NCI-H146 treated with DMSO at 0.1 percent for 48 hours (cell line): ENCODE measurements at regions not wholly inside any gene's neighbourhood (a gene's known extent, or its start where the extent isn't known, plus 50 kb on each side); places are given as distances from the start of the nearest gene placed in this dataset.

ENCODE experiments used
- DNase-seq: peaks from one replicate; lab custom pipeline; 2025; ENCODE audit not compliant: unreplicated experiment; lab: John Stamatoyannopoulos, UW

DNA sequence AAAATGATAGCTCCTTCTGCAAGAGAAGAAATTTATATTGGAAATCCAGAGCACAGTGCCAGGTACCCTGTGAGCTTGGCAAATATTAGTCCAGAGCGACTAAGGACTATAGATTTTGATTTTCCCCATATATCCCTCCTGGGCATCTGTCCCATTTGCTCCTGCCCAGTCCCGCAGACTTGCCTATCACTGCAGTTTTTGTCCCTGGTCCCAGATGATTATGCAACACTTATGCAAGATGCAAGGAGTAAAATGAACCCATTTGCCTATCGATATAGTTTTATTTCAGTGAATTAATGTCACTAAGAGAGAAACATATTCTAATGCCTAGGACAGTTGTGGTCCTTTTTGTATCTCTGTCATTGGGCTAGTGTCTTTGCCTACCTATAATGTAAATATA lies 215.9 kb upstream of the BMP4 start:
- no peak for DNase-seq

- no peak for DNase-seq
These were observed 217.2 kb upstream of the BMP4 start for GRCh38 chr14:54173802-54174201.

DNA sequence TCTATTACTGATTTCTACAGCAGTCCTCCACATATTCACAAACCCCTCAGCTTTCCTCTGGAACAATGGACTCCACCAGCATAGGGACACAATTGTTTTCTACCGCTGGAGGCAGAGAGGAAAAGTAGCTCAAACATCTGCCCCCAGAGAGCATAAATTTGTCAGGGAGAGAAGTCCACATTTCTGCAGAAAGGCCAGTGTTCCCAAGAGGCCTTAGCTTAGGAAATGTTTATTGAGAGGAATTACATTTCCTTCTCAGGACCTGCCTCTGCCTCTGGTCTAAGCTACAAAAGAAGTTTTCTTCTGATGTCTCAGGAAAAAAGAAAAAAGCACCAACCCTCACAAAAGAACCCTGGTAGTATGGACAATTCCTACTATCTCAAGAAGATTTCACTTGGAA lies 217.8 kb upstream of the BMP4 start:
- DNase-seq = no peak

GRCh38 chr14:54175298-54175942 lies 218.8 kb upstream of the BMP4 start:
- peak; percentile 11 for DNase-seq

DNA sequence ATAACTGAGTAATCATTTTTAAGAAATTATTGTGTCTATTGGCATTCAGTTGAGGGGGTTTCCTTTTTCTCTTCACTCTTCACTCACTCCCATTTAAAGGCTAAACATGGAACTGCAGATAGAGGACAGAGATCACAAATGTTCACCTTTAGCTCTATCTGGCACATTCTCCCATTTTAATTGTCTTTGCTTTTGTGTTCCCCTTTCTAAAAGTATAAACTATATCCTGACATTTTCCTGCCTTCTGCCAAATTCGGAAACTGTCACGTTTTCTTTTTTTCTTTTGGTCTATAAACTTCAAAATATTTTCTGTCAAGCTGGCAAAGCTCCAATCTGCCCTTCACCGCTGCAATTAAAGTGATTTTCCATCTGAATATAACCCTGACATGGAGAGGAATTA lies 219.8 kb upstream of the CDKN3 start:
- DNase-seq = no peak

GRCh38 chr14:54177641-54178621 lies 218.9 kb upstream of the CDKN3 start:
- DNase-seq = no peak

- no peak for DNase-seq
These were observed 214.3 kb upstream of the CDKN3 start for GRCh38 chr14:54182419-54183045.

GRCh38 chr14:54186821-54187763 lies 209.7 kb upstream of the CDKN3 start:
- DNase-seq = no peak

DNA sequence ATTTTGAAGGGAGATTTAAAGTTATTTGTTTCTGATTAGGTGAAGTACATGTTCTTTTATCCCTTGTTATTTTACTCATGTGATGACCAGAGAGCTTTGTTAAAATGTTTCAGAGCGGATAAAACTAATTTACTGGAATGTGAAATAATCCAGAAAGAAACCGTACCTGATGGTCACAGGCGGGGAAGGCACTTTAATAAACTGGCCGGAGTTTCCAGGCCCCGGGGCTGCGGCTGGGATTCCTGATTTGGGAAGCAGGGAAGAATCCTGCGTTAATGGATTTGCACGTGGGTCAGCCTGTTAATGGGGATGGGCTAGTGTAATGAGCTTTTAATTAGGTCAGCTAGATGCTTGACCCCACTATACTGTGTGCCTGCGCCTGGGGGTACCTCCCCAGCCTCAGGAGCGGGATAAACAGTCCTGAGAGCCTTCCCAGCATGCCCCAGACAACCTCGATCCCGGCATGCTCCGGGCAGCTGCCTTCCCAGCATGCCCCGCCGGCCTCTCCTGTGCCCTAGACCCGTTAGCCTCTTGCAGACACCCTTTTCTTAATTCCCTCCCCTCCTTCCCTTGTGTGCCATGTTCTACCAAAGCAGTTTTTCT lies 208.6 kb upstream of the CDKN3 start:
- no peak for DNase-seq

DNA sequence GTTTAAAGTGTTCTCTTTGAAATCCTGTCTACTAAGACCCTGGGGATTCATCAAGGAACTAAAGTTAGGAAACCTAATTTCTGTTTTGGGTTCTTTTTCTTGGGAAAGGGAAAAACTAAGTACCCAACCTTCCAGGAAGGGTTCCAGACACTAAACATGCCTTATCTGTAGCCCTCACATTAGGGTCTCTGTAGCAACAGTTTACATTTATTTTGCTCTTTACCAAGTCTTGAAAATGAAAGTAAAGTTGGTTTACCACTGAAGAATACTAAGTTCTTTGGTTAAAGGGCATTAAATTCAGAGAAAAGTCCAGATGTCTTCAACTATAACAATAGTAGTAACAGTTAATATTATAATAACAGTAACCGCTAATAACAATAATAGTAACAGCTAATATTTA lies 207.5 kb upstream of the CDKN3 start:
- DNase-seq = no peak

GRCh38 chr14:54189748-54190354 lies 207.0 kb upstream of the CDKN3 start:
- DNase-seq = no peak

GRCh38 chr14:54191846-54192245 lies 205.0 kb upstream of the CDKN3 start:
- DNase-seq = no peak

DNA sequence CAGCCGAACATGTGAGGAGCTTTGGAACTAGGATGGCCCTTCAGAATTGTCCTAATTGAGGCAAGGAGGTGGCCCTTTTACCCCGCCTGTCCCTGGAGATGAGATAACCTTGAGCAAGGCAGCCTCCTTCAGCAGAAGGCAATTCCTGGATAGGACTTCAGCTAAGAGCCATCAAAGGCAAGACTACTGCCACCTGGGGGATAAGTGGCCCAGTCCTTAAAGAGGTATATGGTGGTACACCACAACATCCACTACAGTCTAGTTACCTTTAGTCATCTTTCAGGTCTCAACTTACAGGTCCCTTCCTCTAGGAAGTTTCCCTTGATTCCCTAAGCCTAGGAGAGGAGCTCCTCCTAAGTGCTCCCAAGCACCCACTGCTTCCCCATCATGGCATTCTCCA lies 204.2 kb upstream of the CDKN3 start:
- DNase-seq = no peak

DNA sequence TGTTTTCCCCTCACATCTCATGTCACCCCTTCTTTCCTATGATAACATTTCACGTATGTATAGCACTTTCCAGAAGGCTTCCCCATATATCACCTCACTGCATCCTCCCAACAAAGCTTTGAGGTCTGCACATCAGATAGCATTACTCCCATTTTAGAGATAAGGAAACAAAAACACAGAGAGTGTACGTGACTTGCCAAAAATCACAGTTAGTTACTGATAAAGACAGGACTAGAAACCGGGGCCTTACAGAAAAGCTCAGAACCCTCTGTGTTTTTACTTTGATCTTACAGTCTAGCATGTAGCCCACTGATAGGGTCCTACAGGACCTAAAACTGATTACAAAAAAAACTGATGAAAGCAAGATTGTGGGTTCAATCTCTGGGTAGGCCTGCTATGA lies 202.9 kb upstream of the CDKN3 start:
- DNase-seq = no peak

GRCh38 chr14:54194501-54194900 lies 202.3 kb upstream of the CDKN3 start:
- DNase-seq = no peak

DNA sequence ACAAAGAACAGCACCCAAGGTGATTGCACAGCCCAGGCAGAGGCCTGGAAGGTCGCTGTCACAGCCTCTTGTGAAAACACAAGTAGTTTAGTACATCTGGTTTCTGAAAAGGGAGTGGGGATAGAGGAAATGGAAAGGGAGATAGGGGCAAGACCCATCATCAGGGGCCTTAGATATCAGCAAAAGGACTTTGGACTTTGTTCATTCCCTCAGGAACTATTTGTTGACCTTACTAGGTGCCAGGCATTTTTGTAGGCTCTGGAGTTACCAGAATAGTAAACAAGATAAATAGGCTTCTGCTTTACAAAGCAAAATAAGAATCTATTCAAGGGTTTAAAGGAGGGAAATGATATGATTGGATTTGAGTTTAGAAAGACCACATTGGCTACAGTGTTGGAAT lies 199.4 kb upstream of the CDKN3 start:
- DNase-seq = no peak

DNA sequence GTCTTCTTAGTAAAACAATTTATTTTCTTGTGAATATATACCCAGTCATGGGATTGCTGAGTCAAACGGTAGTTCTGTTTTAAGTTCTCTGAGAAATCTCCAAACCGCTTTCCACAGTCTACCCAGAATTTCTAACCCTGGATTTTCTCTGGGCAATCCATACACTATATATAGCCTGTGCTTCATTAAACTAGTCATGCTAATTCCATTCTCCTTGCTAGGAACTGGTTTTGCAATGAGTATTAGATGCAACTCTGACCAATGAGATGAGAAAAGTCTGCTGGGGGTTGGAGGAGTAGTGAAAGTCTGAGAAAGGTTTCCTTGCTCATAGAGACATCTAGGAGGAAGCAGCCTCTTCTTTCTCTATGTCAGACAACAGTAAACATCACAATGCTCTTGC lies 196.1 kb upstream of the CDKN3 start:
- DNase-seq = no peak

- DNase-seq = no peak
These were observed 194.5 kb upstream of the CDKN3 start for GRCh38 chr14:54202288-54202687.

DNA sequence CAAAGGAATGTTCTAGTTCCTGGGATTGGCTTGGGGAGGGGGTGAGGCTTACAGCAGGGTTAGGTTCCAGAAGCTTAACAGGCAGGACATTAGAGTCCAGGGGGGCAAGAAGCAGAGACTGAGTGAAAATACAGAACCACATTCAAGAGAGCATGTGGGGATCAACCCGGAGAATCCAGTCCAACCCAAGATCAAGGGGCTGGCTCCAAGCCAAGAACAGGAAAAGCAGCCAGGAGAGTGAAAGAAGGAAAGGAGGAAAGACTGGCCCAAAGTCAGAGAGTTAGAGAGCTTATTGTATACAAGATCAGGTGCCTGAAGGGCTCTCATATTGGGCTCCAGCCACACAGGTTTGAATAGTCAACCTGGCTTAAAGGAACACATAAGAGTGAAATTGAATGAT lies 190.3 kb upstream of the CDKN3 start:
- DNase-seq = no peak

DNA sequence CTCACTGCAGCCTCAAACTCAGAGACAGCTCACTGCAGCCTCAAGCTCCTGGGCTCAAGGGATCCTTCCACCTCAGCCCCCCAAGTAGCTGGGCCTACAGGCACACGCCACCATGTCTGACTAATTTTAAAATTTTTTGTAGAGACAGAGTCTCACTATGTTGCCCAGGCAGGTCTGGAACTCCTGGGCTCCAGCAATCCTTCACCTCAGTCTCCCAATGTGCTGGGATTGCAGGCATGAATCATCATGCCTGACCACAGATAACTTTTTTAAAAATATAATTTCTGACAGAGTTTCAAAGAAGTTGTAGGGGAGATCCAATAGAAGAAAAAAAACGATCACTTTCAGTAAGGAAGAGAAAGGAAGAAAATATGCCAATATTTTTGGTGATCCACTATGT lies 189.7 kb upstream of the CDKN3 start:
- DNase-seq = no peak
